ENCODE measurements at regions not wholly inside any gene's neighbourhood (a gene's known extent, or its start where the extent isn't known, plus 50 kb on each side); places are given as distances from the start of the nearest gene placed in this dataset.

GRCh38 chr13:74024314-74024713, 109.9 kb downstream of the KLF12 start:
- TF ChIP-seq CTCF (conservative IDR thresholded peaks at IDR 0.05; ENCODE audit: low read length): no peak
- no peak for DNase-seq (ENCODE audit: low read depth)
- no peak overlapping the region for H3K4me3 ChIP-seq (ENCODE audit: low read length)

- DNase-seq (ENCODE audit: low read depth): no peak
- no peak for TF ChIP-seq CTCF (conservative IDR thresholded peaks at IDR 0.05; ENCODE audit: low read length)
- H3K4me3 ChIP-seq (ENCODE audit: low read length): no peak overlapping the region
These were observed 110.7 kb downstream of the KLF12 start for GRCh38 chr13:74023484-74023883.

- no peak for DNase-seq (ENCODE audit: low read depth)
- H3K4me3 ChIP-seq (ENCODE audit: low read length): no peak overlapping the region
- TF ChIP-seq CTCF (conservative IDR thresholded peaks at IDR 0.05; ENCODE audit: low read length): no peak
These were observed 112.7 kb downstream of the KLF12 start for GRCh38 chr13:74021505-74021904.

- TF ChIP-seq CTCF (conservative IDR thresholded peaks at IDR 0.05; ENCODE audit: low read length): no peak
- DNase-seq (ENCODE audit: low read depth): no peak
- H3K4me3 ChIP-seq (ENCODE audit: low read length): no peak overlapping the region
These were observed 116.2 kb downstream of the KLF12 start for GRCh38 chr13:74018062-74018431.

- H3K4me3 ChIP-seq (ENCODE audit: low read length): no peak overlapping the region
- no peak for DNase-seq (ENCODE audit: low read depth)
- TF ChIP-seq CTCF (conservative IDR thresholded peaks at IDR 0.05; ENCODE audit: low read length): no peak
These were observed 116.7 kb downstream of the KLF12 start for GRCh38 chr13:74017301-74018061.

- H3K4me3 ChIP-seq (ENCODE audit: low read length): no peak overlapping the region
- no peak for TF ChIP-seq CTCF (conservative IDR thresholded peaks at IDR 0.05; ENCODE audit: low read length)
- DNase-seq (ENCODE audit: low read depth): no peak
These were observed 119.1 kb downstream of the KLF12 start for GRCh38 chr13:74015137-74015536.

- DNase-seq (ENCODE audit: low read depth): no peak
- H3K4me3 ChIP-seq (ENCODE audit: low read length): no peak overlapping the region
- no peak for TF ChIP-seq CTCF (conservative IDR thresholded peaks at IDR 0.05; ENCODE audit: low read length)
These were observed 125.0 kb downstream of the KLF12 start for GRCh38 chr13:74009100-74009668.

All from AG10803 (cell line).